ENCODE measurements at regions not wholly inside any gene's neighbourhood (a gene's known extent, or its start where the extent isn't known, plus 50 kb on each side); places are given as distances from the start of the nearest gene placed in this dataset.

GRCh38 chr3:29186131-29186599 is 94.7 kb upstream of the RBMS3 start:
- TF ChIP-seq POLR2A (IDR thresholded peaks at IDR 0.05) (no peak), CTCF (IDR thresholded peaks at IDR 0.05) (no peak), POLR2AphosphoS5 (IDR thresholded peaks at IDR 0.05) (no peak)

All from transverse colon (tissue), 4 donors.